ENCODE measurements at regions not wholly inside any gene's neighbourhood (a gene's known extent, or its start where the extent isn't known, plus 50 kb on each side); places are given as distances from the start of the nearest gene placed in this dataset.

DNA sequence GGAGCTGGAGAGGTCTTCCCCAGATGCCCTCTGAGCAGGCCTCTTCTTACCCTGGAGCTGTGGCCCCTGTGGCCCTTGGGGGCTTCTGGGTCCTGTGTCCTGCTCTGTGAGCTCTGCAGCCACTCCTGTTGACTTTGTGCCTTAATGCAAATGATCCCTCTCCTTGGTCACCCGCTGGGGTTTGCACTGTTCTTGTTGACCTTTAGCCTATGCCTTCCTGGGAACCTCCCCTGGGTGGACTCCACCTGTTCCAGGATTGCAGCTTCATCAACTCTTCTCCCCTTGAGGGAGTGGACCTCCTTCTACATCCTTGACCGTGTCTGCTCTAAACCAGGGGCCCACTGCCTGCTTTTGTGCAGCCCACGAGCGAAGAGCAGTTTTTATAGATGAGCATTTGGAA is 58.6 kb upstream of the CTBP2 start:
- Histone ChIP-seq H3K9me3 (no peaks in the 10 kb centered on the region), H3K4me1 (no peaks in the 10 kb centered on the region), H3K27ac (no peak overlapping the region), H3K4me3 (no peak overlapping the region), H3K27me3 (no peaks in the 10 kb centered on the region), H3K36me3 (no peaks in the 10 kb centered on the region)
- TF ChIP-seq, protein P1, sequence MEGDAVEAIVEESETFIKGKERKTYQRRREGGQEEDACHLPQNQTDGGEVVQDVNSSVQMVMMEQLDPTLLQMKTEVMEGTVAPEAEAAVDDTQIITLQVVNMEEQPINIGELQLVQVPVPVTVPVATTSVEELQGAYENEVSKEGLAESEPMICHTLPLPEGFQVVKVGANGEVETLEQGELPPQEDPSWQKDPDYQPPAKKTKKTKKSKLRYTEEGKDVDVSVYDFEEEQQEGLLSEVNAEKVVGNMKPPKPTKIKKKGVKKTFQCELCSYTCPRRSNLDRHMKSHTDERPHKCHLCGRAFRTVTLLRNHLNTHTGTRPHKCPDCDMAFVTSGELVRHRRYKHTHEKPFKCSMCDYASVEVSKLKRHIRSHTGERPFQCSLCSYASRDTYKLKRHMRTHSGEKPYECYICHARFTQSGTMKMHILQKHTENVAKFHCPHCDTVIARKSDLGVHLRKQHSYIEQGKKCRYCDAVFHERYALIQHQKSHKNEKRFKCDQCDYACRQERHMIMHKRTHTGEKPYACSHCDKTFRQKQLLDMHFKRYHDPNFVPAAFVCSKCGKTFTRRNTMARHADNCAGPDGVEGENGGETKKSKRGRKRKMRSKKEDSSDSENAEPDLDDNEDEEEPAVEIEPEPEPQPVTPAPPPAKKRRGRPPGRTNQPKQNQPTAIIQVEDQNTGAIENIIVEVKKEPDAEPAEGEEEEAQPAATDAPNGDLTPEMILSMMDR (IDR thresholded peaks at IDR 0.05): no peak
- TF ChIP-seq POLR2A (IDR thresholded peaks at IDR 0.05): no peak
- DNase-seq (no peak), ATAC-seq (no peak)
- intact Hi-C loops (cut with DNase I): no loop called here
- 75% methylated on average over 4 of the region's 4 CpGs for WGBS (ENCODE audit: insufficient coverage, low coverage, low lambda C conversion rate, missing lambda C conversion rate)

- Histone ChIP-seq H3K9me3 (no peaks in the 10 kb centered on the region), H3K4me3 (no peak overlapping the region), H3K27ac (no peak overlapping the region), H3K36me3 (no peaks in the 10 kb centered on the region), H3K4me1 (no peaks in the 10 kb centered on the region), H3K27me3 (no peaks in the 10 kb centered on the region)
- DNase-seq: no peak
- TF ChIP-seq POLR2A (IDR thresholded peaks at IDR 0.05): no peak
- TF ChIP-seq, protein P1 (IDR thresholded peaks at IDR 0.05): no peak
- intact Hi-C loops (cut with DNase I): no loop called here
- ATAC-seq: no peak
- WGBS (ENCODE audit: insufficient coverage, low coverage, low lambda C conversion rate, missing lambda C conversion rate): 49% methylated on average over 8 of the region's 8 CpGs
Observed at GRCh38 chr10:125217990-125218675, 57.8 kb upstream of the CTBP2 start.

DNA sequence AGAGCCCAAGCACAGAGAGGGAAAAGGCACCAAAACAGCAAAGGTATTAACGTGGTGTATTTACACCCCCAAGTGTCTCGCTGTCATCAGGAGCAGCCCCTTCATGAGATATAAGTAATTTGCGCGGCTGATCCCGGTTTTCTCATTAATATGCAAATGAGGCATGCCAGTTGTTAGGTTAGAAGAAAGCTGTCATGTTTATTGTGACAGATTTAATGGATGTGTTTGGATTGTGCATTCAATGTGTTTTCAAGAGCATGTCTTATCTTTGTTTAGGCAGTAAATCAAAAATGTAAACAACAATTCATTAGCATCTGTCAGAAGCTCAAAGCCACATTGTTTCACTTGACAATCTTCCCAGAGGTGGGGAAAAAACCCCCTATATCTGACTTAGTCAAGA is 56.5 kb upstream of the CTBP2 start:
- Histone ChIP-seq H3K4me3 (no peak overlapping the region), H3K27me3 (no peaks in the 10 kb centered on the region), H3K36me3 (no peaks in the 10 kb centered on the region), H3K27ac (no peak overlapping the region), H3K4me1 (no peaks in the 10 kb centered on the region), H3K9me3 (no peaks in the 10 kb centered on the region)
- 41% methylated on average over 5 of the region's 5 CpGs for WGBS (ENCODE audit: insufficient coverage, low coverage, low lambda C conversion rate, missing lambda C conversion rate)
- no peak for DNase-seq
- ATAC-seq: no peak
- intact Hi-C loops (cut with DNase I): no loop called here
- no peak for TF ChIP-seq POLR2A (IDR thresholded peaks at IDR 0.05)
- TF ChIP-seq, protein P1 (IDR thresholded peaks at IDR 0.05): no peak

DNA sequence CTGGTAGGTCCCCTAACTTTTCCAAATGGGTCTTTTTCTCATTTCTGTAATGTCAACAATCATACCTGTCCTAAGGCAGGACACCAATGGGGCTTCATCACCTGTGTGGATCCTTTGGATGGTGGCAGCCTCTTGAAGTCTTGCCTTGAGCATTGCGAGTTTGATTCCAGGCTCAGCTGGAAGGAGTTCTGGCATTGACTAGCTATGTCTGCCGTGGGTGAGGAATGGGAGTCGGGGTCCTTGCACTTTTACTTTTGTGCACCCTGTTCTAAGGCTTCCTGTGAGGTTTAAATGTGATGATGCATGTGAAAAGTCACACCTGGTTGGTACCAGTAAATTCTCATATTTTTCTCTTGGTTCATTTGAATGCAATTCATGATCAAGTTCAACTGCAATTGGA is 55.9 kb upstream of the CTBP2 start:
- Histone ChIP-seq H3K4me3 (no peak overlapping the region), H3K27ac (no peak overlapping the region), H3K27me3 (no peaks in the 10 kb centered on the region), H3K36me3 (no peaks in the 10 kb centered on the region), H3K9me3 (no peaks in the 10 kb centered on the region), H3K4me1 (no peaks in the 10 kb centered on the region)
- no peak for DNase-seq
- no peak for ATAC-seq
- no peak for TF ChIP-seq POLR2A (IDR thresholded peaks at IDR 0.05)
- TF ChIP-seq, protein P1 (IDR thresholded peaks at IDR 0.05): no peak
- intact Hi-C loops (cut with DNase I): no loop called here
- WGBS (ENCODE audit: insufficient coverage, low coverage, low lambda C conversion rate, missing lambda C conversion rate): 55% methylated on average over 2 of the region's 3 CpGs

DNA sequence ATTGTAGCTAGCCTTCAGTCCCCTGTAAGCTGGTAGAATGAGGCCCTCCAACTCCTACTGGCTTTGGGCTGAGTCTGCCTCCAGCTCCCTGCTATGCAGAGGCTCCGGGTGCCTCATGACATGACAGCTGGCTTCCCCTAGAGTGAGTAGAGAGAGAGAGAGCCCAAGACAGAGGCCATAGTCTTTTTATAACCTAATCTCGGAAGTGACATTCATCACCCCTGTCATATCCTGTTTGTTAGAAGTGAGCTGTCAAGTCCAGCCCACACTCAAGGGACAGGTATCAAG is 53.9 kb upstream of the CTBP2 start:
- H3K4me1 ChIP-seq: no peaks in the 10 kb centered on the region
- 64% methylated on average over 2 of the region's 2 CpGs for WGBS (ENCODE audit: insufficient coverage, low coverage, low lambda C conversion rate, missing lambda C conversion rate)
- TF ChIP-seq, protein P1 (IDR thresholded peaks at IDR 0.05): no peak
- no peak for TF ChIP-seq POLR2A (IDR thresholded peaks at IDR 0.05)
- ATAC-seq (no peak), DNase-seq (no peak)
- H3K4me3 ChIP-seq: no peak overlapping the region
- H3K9me3 ChIP-seq: no peaks in the 10 kb centered on the region
- H3K36me3 ChIP-seq: no peaks in the 10 kb centered on the region
- intact Hi-C loops (cut with DNase I): no loop called here
- H3K27me3 ChIP-seq: no peaks in the 10 kb centered on the region
- H3K27ac ChIP-seq: no peak overlapping the region

Data from right lobe of liver (tissue), 6 donors.